ENCODE measurements at regions not wholly inside any gene's neighbourhood (a gene's known extent, or its start where the extent isn't known, plus 50 kb on each side); places are given as distances from the start of the nearest gene placed in this dataset.

- H3K27me3 Mint-ChIP-seq: no peaks in the 10 kb centered on the region
- WGBS (ENCODE audit: insufficient coverage): 95% methylated on average over 4 of the region's 8 CpGs
- H2AFZ ChIP-seq (ENCODE audit: insufficient read depth, low read depth, low read length, poor library complexity, severe bottlenecking): no peak overlapping the region
- CTCF ChIA-PET: no interaction called here
- H3K4me3 Mint-ChIP-seq: no peak overlapping the region
- no peaks in the 10 kb centered on the region for H3K4me1 Mint-ChIP-seq
- no peaks in the 10 kb centered on the region for H3K4me1 ChIP-seq (ENCODE audit: control insufficient read depth in 2 of 2, insufficient read depth in 2 of 2, low read length in 2 of 2)
- no peaks in the 10 kb centered on the region for H3K36me3 ChIP-seq (replicated peaks in 1 of 2; ENCODE audit: control extremely low read depth in 1 of 2, control insufficient read depth in 1 of 2, extremely low read depth in 1 of 2, insufficient read depth in 2 of 2, low read length in 1 of 2)
- no peaks in the 10 kb centered on the region for H3K79me2 ChIP-seq (ENCODE audit: control insufficient read depth, insufficient read depth, low read length)
- intact Hi-C loops (cut with micrococcal nuclease): no loop called here
- H3K27ac ChIP-seq (ENCODE audit: low read length in 2 of 2): no peak overlapping the region
- no peaks in the 10 kb centered on the region for H4K20me1 ChIP-seq (ENCODE audit: control insufficient read depth, insufficient read depth, low read length, poor library complexity, severe bottlenecking)
- POLR2A ChIA-PET: no interaction called here
- H3K4me2 ChIP-seq (replicated peaks; ENCODE audit: low read depth, low read length, poor library complexity, severe bottlenecking): no peak overlapping the region
- TF ChIP-seq EZH2 (IDR thresholded peaks at IDR 0.05; ENCODE audit: borderline replicate concordance, insufficient read depth, low read depth, low read length, poor library complexity, severe bottlenecking) (no peak), CTCF (IDR thresholded peaks at IDR 0.05) (no peak)
- no peak for ATAC-seq (ENCODE audit: low read depth)
- H3K4me3 ChIP-seq (ENCODE audit: control extremely low read depth in 1 of 5, extremely low read depth in 1 of 5, insufficient read depth in 1 of 5, low read depth in 2 of 5, low read length in 4 of 5): no peak overlapping the region
- H3K9ac ChIP-seq (ENCODE audit: low read length): no peak overlapping the region
- H3K9me3 ChIP-seq (ENCODE audit: control extremely low read depth in 1 of 3, control insufficient read depth in 2 of 3, insufficient read depth in 1 of 3, low read length in 2 of 3): no peaks in the 10 kb centered on the region
- no peak for DNase-seq
- H3K9me3 Mint-ChIP-seq (ENCODE audit: insufficient read depth): no peaks in the 10 kb centered on the region
- H3K27ac Mint-ChIP-seq: no peak overlapping the region
- no peaks in the 10 kb centered on the region for H3K27me3 ChIP-seq (replicated peaks in 1 of 4; ENCODE audit: control extremely low read depth in 1 of 4, control insufficient read depth in 3 of 4, insufficient read depth in 4 of 4, low read length in 3 of 4)
These were observed 157.5 kb upstream of the BRINP1 start for GRCh38 chr9:119526698-119527097.

GRCh38 chr9:119523508-119523907 is 154.3 kb upstream of the BRINP1 start:
- Histone ChIP-seq H3K79me2 (ENCODE audit: control insufficient read depth, insufficient read depth, low read length) (no peaks in the 10 kb centered on the region), H3K9ac (ENCODE audit: low read length) (no peak overlapping the region), H3K9me3 (ENCODE audit: control extremely low read depth in 1 of 3, control insufficient read depth in 2 of 3, insufficient read depth in 1 of 3, low read length in 2 of 3) (no peaks in the 10 kb centered on the region), H3K4me2 (replicated peaks; ENCODE audit: low read depth, low read length, poor library complexity, severe bottlenecking) (no peak overlapping the region), H3K27ac (ENCODE audit: low read length in 2 of 2) (no peak overlapping the region), H4K20me1 (ENCODE audit: control insufficient read depth, insufficient read depth, low read length, poor library complexity, severe bottlenecking) (no peaks in the 10 kb centered on the region), H3K27me3 (replicated peaks in 1 of 4; ENCODE audit: control extremely low read depth in 1 of 4, control insufficient read depth in 3 of 4, insufficient read depth in 4 of 4, low read length in 3 of 4) (no peaks in the 10 kb centered on the region), H3K4me3 (ENCODE audit: control extremely low read depth in 1 of 5, extremely low read depth in 1 of 5, insufficient read depth in 1 of 5, low read depth in 2 of 5, low read length in 4 of 5) (no peak overlapping the region), H3K4me1 (ENCODE audit: control insufficient read depth in 2 of 2, insufficient read depth in 2 of 2, low read length in 2 of 2) (no peaks in the 10 kb centered on the region), H3K36me3 (replicated peaks in 1 of 2; ENCODE audit: control extremely low read depth in 1 of 2, control insufficient read depth in 1 of 2, extremely low read depth in 1 of 2, insufficient read depth in 2 of 2, low read length in 1 of 2) (no peaks in the 10 kb centered on the region), H2AFZ (ENCODE audit: insufficient read depth, low read depth, low read length, poor library complexity, severe bottlenecking) (no peak overlapping the region)
- intact Hi-C loops (cut with micrococcal nuclease): no loop called here
- WGBS (ENCODE audit: insufficient coverage): 40% methylated on average over 1 of the region's 1 CpG
- TF ChIP-seq EZH2 (IDR thresholded peaks at IDR 0.05; ENCODE audit: borderline replicate concordance, insufficient read depth, low read depth, low read length, poor library complexity, severe bottlenecking) (no peak), CTCF (IDR thresholded peaks at IDR 0.05) (no peak)
- Mint-ChIP-seq H3K4me1 (no peaks in the 10 kb centered on the region), H3K27me3 (no peaks in the 10 kb centered on the region), H3K27ac (no peak overlapping the region), H3K9me3 (ENCODE audit: insufficient read depth) (no peaks in the 10 kb centered on the region), H3K4me3 (no peak overlapping the region)
- POLR2A ChIA-PET: no interaction called here
- CTCF ChIA-PET: no interaction called here
- DNase-seq (no peak), ATAC-seq (ENCODE audit: low read depth) (no peak)
